ENCODE measurements at regions not wholly inside any gene's neighbourhood (a gene's known extent, or its start where the extent isn't known, plus 50 kb on each side); places are given as distances from the start of the nearest gene placed in this dataset.
"Not testable (repeated sequence)": the region's sequence is repeated elsewhere in the genome, so short reads cannot be mapped to it uniquely, and the experiment has no call there.

DNA sequence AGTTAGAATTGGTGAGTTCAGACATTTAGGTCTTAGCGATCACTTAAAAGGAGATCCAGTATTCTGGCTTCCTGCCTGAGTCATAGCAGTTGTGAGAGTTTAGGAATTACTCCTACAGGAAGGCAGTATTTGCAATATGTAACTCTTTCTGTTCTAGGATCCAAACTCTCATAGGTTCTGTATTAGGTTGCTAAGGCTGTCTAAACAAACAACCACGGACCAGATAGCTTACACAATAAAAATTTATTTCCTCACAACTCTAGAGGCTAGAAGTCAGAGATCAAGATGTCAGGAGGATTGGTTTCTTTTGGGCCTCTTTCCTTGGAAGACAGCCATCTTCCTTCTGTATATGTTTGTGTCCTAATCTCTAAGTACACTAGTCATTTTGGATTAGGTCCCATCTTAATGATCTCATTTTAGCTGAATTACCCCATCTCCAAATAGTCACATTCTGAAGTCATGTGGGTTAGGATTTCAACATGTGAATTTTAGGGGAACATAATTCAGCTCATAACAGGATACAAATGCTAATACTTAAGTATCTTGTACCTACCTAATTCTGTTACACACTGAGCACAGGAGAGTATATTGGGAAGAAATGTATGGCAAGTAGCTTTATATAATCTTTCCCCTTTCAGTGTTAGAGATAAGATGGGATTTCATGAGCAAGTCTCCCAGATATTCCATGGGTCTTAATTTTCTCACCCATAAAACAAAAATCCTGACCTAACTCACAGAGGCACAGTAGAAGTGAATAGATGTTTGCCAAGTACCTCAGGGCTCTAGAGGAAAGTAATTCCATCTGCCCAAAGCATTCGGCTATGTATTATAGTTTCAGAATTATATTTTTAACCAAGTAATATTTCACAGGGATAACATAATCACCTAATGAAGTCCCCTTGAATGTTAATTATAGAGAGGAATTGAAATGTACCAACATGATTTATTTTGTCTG, 144.4 kb downstream of the PTBP2 start:
- no peak for DNase-seq

DNA sequence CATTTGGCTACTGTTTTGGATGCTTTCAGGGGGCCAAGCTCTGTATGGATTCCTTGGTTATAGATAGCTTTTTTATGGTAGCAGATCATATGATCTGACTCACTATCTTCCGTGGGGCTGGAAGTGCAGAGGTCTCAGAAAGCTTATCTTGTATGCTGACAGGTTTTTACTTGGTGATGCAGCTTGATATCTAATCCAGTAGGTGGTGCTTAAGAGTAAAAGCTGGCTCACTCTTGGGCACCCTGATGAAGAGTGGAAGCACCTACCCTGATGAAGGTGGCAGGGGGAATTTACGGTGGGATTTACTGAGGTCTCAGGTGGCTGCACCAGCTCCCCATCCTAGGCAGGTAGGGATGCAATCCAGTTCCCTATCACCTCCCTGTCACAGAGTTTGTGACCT, 151.2 kb downstream of the PTBP2 start:
- DNase-seq = no peak

DNA sequence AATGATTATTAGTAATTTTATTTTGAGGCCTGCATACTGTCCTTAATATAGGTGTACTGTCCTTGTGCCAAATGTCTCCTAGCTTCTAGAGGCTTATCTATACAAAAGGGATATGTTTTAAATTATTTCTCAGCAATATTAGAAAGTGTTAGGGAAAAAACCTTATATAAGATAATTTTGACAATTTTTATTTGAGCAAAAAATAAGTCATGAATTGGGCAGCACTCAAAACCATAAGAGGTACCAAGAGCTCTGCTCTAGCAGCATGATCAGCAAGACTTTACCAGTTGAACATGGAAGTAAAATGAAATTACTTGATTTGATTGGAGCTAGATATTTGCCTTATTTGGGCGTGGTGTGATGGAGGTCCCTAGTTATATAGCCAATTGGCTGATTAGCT, 157.1 kb downstream of the PTBP2 start:
- DNase-seq = no peak

DNA sequence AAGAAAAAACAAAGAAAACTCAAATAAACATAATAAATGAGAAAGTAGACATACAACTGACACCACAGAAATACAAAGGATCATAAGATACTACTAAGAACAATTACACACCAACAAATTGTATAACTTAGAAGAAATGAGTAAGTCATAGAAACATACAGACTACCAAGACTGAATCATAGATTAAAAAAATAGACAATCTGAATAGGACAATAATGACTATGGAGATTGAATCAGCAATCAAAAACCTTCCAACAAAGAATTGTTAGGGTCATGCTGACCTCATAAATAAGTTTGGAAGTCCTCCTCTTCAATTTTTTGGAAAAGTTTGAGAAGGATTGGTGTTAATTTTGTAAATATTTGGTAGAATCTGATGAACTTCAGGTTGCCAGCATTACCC, 159.0 kb downstream of the PTBP2 start:
- DNase-seq = no peak

DNA sequence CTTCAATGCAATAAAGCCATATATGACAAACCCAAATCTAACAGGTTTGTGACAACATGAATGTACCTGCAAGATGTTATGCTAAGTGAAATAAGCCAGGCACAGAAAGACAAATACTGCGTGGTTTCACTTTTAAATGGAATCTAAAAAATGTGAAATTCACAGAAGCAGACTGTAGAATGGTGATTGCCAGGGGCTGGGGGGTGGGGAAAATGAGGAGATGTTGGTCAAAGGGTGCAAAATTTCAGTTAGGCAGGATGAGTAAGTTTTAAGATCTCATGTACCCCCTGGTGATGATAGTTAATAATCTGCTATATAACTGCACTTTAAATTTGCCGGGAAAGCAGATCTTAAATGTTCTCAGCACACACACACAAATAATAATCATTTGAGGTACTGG, 160.5 kb downstream of the PTBP2 start:
- no peak for DNase-seq

DNA sequence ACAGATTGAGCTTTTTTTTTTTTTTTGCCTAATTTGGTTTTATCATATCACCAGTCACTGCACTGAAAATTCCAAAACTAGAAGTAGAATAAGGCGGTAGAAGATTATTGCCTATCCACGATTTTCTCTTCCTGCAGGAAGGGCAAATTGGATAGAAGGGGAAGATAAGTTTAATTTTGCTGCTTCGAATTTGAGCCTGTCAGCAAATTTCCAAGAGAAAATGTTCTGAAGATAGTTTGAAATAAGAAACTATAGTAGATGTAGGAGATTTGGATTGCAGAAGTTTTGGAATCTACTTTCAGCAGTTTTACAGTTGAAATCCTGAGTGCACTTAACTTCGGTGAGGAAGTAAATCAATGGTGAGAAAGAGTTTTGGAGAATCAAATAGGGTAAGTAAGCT, 164.9 kb downstream of the PTBP2 start:
- DNase-seq = no peak

DNA sequence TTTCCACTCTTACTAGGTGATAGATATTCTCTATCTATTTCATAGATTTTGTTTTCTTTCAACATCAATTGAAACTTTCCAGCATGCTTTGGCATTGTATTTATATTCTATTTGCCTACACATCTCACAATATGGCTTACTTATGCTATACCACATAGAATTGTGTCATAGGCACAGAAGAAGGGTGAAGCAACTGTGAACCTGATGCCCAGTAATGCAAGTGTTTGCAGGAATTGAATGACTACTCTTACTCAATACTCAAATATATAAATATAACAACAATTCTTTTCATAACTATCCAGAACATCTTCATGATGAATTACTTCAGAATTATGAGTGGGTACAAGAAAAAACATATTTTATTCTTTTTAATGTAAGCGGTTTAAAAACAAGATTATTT, 165.9 kb downstream of the PTBP2 start:
- DNase-seq = no peak

DNA sequence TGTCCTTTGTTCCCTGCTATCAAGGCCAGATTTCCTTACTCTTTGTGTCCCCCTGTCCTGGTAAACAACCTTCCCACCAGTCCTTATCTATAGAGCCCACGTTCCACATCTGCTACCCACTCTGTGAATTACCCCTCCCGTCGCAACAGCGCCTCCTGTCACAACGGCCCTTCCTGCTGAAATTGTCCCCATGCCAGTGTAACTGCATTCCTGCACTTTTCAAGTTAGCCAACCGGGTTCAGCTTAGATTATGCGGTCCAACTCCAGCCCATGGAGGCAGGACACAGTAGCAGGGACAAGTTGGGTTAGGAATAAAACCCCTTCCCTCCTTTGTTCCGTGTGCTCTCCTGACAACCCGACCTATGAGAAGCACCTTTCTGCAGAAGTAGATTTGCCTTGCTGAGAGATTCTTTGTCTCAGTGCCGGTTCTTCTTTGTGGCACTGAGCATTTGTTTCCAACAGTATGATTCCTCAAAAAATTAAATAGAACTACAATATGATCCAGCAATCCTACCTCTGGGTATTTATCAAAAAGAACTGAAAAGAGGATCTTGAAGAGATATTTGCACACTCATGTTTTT, 180.3 kb downstream of the PTBP2 start:
- no peak for DNase-seq

DNA sequence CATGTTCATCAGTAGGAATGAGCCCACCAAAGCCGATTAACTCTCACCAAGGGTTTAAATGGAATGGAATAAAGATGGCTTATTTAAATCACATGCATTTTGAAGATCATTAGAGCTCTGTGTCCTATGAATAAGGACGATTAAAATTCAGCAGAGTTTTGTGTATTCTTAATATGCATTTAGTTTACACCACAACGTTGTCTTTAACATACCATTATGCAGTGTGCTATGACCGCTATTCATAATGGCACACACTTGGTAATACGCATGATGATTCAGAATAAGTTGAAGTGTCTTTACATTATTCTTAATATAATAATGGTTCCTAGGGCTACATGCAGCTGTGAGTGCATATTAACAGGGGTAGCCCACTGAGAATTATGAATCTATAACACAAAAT, 190.7 kb downstream of the PTBP2 start:
- no peak for DNase-seq

DNA sequence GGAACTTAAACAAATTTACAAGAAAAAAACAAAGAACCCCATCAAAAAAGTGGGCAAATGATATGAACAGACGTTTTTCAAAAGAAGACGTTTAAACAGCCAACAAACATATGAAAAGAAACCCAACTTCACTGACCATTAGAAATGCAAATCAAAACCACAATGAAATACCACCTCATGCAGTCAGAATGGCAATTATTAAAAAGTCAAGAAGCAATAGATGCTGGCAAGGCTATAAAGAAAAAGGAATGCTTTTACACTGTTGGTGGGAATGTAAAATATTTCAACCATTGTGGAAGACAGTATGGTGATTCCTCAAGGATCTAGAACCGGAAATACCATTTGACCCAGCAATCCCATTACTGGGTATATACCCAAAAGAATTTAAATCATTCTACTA, 194.1 kb downstream of the PTBP2 start:
- not testable (repeated sequence) for DNase-seq

DNA sequence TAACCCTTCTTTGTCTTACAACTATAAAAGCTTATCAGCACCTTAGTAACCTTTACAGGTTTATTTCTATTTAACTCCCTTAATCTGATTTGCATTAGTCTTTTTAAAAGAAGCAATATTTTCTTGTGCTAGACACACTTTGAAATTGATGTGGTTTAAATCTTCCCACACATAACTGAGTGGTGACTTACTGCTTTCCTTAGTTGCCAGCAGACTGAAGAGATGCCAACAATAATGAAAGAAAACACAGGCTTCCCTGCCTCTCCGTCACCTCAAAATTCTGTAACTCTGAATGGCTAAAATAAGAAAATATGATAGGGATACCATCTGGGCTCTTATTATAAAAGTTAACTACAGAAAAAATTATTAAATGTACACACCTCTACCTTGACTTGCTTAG, 196.8 kb downstream of the PTBP2 start:
- DNase-seq = no peak

DNA sequence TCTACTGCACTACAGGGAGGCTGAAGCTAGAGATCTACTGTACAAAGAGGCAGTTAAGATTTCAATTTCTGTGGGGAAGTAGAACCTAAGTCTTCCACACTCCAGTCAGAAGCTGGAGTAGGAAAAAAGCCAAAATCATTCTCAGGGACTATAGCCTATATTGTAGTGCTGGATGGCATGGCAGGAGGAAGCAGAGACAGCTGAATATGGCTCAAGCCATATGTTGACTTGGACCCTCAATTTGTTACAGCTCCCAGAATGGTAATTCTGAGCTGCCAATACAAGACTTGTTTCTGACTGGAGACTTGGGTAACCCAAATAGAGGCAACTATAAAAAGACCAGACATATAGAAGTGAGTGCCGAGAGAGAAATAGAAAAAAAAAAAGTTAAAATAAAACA, 200.6 kb downstream of the PTBP2 start:
- no peak for DNase-seq

DNA sequence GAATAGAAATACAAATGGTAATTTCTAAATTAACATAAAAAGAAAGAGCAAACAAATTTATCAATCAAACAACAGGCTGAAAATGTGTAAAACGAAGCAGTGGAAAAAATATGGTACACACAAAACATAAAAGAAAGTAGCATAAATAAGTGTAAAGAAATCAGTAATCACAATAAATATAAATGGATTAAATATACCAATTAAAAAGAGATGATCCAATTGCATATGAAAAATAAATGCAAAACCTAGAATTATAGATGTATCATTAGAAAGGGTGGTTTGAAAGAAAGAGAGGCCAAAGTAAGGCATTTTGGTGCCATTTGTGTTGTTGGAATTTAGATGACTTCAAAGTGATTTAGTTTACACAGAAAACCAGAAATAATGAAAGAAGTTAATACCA, 202.2 kb downstream of the PTBP2 start:
- no peak for DNase-seq

DNA sequence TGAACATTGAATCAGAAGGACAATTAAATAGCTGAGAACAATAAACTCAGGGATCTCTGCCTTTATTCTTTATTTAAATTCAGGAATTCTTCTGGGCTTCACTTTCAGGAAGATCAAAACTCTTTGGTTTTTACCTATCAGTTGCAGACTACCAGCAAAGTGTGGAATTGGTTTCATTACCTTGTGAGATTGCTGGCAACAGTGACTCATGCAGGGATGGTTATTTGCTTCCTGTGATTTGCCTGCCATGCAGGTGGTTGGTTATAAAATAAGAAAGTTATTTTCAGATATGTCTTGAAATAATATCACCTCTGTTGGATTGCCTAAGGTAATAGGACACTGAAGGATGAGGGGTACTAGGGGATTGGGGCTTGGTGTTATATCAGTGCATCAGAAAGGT, 204.6 kb downstream of the PTBP2 start:
- DNase-seq = no peak

DNA sequence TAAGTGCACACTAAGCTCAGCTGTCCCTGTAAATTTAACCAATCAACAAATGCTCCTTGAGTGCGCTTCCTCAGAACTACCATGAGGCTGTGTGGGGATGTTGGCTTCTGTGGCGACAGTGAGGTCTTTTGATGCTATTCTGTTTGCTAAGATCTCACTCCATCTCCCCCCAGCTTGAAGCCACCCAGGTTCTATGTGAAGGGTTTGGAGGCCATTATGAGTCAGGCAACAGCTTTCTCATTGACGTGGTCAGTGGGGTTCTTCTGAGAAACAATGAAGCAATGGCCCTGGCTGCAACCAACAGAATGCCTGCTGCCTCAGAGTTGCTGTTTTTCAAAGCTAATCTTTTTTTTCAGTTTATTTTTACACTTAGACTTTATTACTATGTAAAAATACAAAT, 205.5 kb downstream of the PTBP2 start:
- no peak for DNase-seq

DNA sequence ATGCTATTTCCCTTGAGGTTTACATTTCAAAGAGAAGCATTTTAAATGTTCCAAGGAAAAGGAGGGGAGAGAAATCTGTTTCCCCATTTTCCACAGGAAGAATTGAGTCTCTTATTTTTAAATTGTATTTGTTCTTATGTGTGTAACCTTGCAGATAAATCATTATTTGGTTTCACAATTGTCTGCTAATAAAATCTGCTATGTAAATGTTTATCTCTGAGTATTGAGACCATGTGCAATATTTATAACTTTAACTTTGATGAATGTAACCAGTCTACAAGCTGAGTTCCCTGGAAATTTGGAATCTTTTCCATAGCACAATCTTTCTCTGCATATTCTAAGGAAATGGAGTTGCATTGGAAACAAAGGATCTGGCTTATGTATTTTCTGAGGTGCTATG, 209.6 kb downstream of the PTBP2 start:
- DNase-seq = no peak

DNA sequence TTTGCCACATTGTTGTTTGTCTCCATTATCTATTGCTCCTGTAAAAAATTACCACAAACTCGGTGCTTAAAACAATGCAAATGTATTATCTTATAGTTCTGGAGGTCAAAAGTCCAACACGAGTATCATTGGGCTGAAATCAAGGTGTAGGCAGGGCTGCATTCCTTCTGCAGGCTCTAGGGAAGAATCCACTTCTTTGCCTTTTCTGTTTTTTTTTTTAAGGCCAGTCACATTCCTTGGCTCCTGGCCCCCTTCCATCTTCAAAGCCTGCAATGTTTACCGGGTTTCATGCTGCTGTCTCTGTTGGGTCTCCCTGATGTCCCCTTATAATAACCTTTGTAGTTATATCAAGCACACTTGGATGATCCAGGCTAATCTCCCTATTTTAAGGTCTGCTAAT, 212.7 kb downstream of the PTBP2 start:
- no peak for DNase-seq

DNA sequence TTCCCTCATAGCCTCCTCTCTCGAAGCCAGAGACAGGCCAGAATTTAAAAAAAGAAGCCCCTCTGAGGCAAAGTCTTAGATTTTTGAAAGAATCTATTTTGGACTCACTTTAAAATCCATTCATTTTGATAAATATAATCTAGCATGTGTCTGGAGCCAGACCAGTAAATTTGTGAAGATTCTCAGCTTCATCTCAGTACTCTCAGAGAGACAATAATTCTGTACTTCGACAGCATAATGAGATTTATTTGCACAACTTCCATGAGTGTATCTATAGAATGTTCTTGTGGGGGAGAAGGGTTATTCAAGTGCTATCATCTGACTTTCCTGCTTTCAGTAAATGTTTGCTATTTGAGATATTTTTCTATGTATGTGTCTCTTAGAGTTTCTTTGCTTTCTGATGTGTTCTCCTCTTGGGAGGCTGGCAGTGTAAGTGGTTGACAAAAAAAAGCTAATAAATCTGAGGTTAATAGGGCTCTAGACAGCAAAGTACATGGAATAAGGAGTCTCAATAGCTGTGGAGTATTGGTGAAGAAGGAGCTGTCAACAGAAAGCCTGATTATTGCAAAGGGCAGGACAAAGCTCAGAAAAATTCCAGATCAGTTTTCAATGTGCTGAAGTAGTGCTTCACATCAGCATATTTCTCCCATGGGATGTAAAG, 223.0 kb downstream of the PTBP2 start:
- no peak for DNase-seq

DNA sequence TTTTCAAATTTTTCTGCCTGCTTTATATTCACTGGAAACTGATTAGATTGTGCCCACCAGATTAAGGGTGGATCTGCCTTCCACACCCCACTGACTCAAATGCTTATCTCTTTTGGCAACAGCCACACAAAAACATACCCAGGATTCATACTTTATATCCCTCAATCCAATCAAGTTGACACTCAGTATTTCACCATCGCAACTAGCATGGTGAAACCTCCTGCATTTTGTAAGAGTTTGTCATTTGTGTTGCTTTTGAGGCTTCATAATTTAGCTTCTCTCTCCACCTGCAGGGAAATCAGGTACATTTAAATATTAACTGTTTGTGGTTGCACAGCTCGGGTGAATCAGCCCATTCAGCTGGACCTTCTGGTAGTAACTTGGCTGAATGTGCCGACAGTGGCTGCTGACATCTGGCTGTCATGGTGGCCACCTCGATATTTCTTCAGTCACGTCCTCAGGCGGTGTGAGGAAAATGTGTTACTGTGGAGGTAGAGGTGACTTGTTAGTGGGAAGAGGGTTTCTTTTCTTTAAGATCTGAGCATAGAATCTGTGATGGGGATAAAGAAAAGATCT, 224.0 kb downstream of the PTBP2 start:
- DNase-seq = no peak

DNA sequence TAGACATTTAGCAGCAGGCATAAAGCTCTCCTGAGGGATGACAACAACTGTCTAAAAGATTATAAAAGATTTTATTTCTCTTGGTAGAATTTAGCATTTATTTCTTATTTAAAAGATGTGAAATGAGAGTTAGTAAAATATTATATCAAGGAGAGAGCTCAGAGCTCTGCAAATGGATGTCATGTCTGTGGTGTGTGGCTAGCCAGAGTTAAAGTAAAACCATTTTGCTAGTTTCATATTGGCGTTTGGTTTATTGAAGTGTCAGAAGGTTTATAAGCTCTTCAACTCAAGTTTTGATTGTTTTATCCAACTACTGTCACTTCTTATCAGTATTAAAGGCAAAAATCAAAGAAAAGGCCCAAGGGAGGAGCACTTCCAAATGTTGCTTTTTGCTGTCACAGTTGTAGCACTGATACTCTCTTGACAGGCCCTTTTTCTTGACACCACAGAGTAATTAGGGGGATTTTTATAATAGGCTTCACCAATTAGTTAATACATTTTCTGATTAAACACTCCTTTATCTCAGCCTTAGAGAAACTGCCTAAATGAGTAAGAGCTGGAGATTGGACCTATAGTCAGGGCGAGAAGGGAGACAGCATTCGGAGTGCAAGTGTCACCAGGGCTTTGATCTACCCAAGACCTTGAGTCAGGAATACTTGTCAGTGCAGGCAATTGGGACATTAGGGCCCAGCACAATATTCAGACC, 233.9 kb downstream of the PTBP2 start:
- DNase-seq = no peak

DNA sequence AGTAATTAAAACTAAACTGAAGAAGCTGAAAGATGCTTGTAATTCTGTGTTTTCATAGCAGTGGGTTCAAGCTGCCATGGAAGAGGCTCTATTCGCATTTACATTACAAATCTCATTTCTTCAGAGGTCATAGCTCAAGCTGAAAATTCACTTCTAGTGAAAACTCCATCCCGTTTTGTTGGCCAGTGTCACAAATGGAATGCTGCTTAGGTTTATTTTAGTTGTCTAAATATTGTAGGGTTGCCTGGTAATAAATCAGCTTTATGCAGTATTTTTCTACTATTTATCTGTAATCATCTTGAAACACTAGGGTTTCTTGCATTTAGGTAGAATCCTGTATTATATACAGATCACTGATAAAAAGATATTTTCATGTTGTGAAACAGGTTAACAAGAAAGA, 240.6 kb downstream of the PTBP2 start:
- no peak for DNase-seq

DNA sequence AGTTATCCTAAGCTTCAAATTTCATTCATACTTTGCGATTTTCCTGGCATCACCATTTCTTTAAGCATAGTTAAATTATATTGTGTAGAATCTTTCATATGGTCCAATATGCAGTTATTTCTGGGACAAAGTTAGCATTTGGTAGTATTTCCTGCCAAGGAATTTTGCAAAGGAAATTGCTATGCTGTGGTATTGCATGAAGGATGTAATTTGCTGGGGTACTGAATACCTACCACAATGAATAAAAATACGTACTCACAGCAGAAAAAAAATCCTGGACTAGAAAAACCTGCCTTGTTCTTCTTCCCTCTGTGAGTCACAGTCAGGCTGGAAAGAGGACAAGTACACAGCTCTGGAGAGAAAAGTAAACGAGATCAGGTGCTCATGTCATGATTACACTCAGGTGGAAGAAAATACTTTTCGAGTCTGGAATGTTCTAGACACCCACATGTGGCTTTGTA, 241.2 kb downstream of the PTBP2 start:
- no peak for DNase-seq

DNA sequence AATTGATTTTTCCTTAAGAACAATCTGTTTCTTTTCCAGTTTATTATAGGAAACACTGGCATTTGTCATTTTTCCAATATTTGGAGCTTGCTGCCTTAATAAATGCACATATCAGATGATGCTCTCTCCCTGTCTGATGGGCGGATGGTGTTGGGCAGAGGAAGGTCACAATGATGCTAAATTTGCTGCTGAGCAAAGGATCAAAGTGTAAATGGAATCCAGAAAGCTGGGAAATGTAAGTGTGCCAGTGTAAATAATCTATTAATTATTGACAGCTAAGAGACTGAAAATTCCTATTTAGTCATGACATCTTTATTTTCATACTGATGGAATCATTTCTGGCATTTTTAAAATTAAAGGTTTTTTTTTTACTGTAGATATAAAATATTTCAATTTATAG, 243.2 kb downstream of the PTBP2 start:
- DNase-seq = no peak
